Loucy (cell line): ENCODE measurements at regions not wholly inside any gene's neighbourhood (a gene's known extent, or its start where the extent isn't known, plus 50 kb on each side); places are given as distances from the start of the nearest gene placed in this dataset.

ENCODE experiments used
- H2AFZ ChIP-seq: fragments of 200-600 bp; sonication (generic); 2 replicates; pipeline ENCODE4 v1.6.0; 2016; ENCODE audit warnings: antibody characterized with exemption, mild to moderate bottlenecking, low read length, moderate library complexity
- H3F3A ChIP-seq: fragments of 200-600 bp; 2 replicates; pipeline ENCODE4 v1.6.0; 2016; ENCODE audit warnings: antibody characterized with exemption, low read depth, mild to moderate bottlenecking
- H3K27me3 ChIP-seq: fragments of 200-600 bp; sonication (generic); 2 replicates; pipeline ENCODE4 v1.6.1; 2014; ENCODE audit warnings: low read length, mild to moderate bottlenecking; ENCODE audit not compliant: insufficient read depth, poor library complexity, severe bottlenecking
- H3K36me3 ChIP-seq: fragments of 200-600 bp; sonication (generic); 2 replicates; pipeline ENCODE4 v1.6.1; 2016; ENCODE audit warnings: low read length; ENCODE audit not compliant: insufficient read depth
- H3K4me1 ChIP-seq: fragments of 200-600 bp; sonication (generic); 2 replicates; pipeline ENCODE4 v1.5.1; 2014; ENCODE audit warnings: low read length, mild to moderate bottlenecking; ENCODE audit not compliant: insufficient read depth, poor library complexity, severe bottlenecking
- H3K4me2 ChIP-seq: fragments of 200-600 bp; sonication (generic); 2 replicates; pipeline ENCODE4 v1.6.0; 2014; ENCODE audit warnings: antibody characterized with exemption, low read length, low read depth, mild to moderate bottlenecking; ENCODE audit not compliant: poor library complexity, severe bottlenecking
- H3K4me3 ChIP-seq: fragments of 200-600 bp; sonication (generic); 2 replicates; pipeline ENCODE4 v1.5.1; 2014; ENCODE audit warnings: low read length, mild to moderate bottlenecking, mixed read lengths; ENCODE audit not compliant: poor library complexity, severe bottlenecking
- H3K79me2 ChIP-seq: fragments of 200-600 bp; sonication (generic); 2 replicates; pipeline ENCODE4 v1.6.1; 2014; ENCODE audit warnings: low read length; ENCODE audit not compliant: insufficient read depth
- H3K9ac ChIP-seq: fragments of 200-600 bp; sonication (generic); 2 replicates; pipeline ENCODE4 v1.6.0; 2014; ENCODE audit warnings: mild to moderate bottlenecking, low read depth, low read length, moderate library complexity; ENCODE audit not compliant: poor library complexity, severe bottlenecking
- H3K9me2 ChIP-seq: fragments of 200-600 bp; sonication (generic); replicated peaks from 2 replicates; pipeline ENCODE4 v1.6.1; 2016; ENCODE audit warnings: low read depth, low read length, mixed read lengths
- H3K9me3 ChIP-seq: fragments of 200-600 bp; sonication (generic); 2 replicates; pipeline ENCODE4 v1.6.1; 2014; ENCODE audit warnings: mild to moderate bottlenecking, antibody characterized with exemption, low read length, low read depth; ENCODE audit not compliant: insufficient read depth
- H4K20me1 ChIP-seq: fragments of 200-600 bp; sonication (generic); 2 replicates; pipeline ENCODE4 v1.6.0; 2014; ENCODE audit warnings: antibody characterized with exemption, low read length, mild to moderate bottlenecking; ENCODE audit not compliant: insufficient read depth, poor library complexity, severe bottlenecking
- EZH2phosphoT487 ChIP-seq: fragments of 200-600 bp; IDR thresholded peaks from 2 replicates; pipeline ENCODE4 v1.6.1; 2018; ENCODE audit warnings: antibody characterized with exemption, mild to moderate bottlenecking, moderate library complexity, borderline replicate concordance
- TF ChIP-seq, protein P1 (sequence below): fragments of 200-600 bp; sonication (generic); conservative IDR thresholded peaks from 2 replicates; pipeline ENCODE4 v1.5.1; 2014; ENCODE audit warnings: mild to moderate bottlenecking, antibody characterized with exemption, low read length

DNA sequence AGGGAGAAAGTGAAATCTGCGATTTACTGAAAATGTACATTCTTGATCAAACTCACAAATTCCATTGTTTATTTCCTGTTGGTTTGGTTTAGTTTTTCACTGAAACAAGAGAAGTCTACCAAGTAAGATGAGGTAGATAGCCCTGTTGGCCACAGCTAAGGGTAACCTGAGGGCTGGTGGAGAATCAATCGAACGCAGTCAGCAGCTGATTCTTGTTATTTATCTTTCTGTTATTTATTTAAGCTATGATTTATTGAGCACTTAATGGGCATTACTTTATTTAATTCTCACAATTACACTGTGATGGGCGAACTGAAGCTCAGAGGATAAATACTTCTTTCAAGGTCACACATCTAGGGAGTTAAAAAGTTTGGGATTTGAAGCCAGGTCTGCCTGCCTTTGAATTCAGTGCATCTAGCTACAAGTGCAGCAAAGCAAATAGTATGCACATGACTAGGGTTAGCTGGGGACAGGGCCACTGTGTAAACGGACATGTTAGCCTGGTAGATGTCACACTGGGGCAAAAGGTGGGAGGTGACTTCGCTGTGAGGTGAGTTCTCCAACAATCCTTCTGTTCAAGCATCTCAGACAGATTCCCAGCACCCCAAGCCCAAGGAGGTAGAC, 106.5 kb upstream of the GADD45A start:
- H3K4me1 ChIP-seq = no peaks in the 10 kb centered on the region
- no peaks in the 10 kb centered on the region for H3K9me2 ChIP-seq
- H3K9ac ChIP-seq = no peak overlapping the region
- H3F3A ChIP-seq = no peaks in the 10 kb centered on the region
- no peak overlapping the region for H3K4me3 ChIP-seq
- H3K4me2 ChIP-seq = no peak overlapping the region
- TF ChIP-seq, protein P1, sequence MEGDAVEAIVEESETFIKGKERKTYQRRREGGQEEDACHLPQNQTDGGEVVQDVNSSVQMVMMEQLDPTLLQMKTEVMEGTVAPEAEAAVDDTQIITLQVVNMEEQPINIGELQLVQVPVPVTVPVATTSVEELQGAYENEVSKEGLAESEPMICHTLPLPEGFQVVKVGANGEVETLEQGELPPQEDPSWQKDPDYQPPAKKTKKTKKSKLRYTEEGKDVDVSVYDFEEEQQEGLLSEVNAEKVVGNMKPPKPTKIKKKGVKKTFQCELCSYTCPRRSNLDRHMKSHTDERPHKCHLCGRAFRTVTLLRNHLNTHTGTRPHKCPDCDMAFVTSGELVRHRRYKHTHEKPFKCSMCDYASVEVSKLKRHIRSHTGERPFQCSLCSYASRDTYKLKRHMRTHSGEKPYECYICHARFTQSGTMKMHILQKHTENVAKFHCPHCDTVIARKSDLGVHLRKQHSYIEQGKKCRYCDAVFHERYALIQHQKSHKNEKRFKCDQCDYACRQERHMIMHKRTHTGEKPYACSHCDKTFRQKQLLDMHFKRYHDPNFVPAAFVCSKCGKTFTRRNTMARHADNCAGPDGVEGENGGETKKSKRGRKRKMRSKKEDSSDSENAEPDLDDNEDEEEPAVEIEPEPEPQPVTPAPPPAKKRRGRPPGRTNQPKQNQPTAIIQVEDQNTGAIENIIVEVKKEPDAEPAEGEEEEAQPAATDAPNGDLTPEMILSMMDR = no peak
- TF ChIP-seq EZH2phosphoT487 = no peak
- H3K27me3 ChIP-seq = no peaks in the 10 kb centered on the region
- H3K79me2 ChIP-seq = no peaks in the 10 kb centered on the region
- no peak overlapping the region for H2AFZ ChIP-seq
- H4K20me1 ChIP-seq = no peaks in the 10 kb centered on the region
- H3K36me3 ChIP-seq = no peaks in the 10 kb centered on the region
- no peaks in the 10 kb centered on the region for H3K9me3 ChIP-seq

- no peaks in the 10 kb centered on the region for H4K20me1 ChIP-seq
- no peaks in the 10 kb centered on the region for H3K79me2 ChIP-seq
- no peak overlapping the region for H2AFZ ChIP-seq
- no peaks in the 10 kb centered on the region for H3K27me3 ChIP-seq
- no peak overlapping the region for H3K9ac ChIP-seq
- no peaks in the 10 kb centered on the region for H3K4me1 ChIP-seq
- H3K36me3 ChIP-seq = no peaks in the 10 kb centered on the region
- H3K9me3 ChIP-seq = no peaks in the 10 kb centered on the region
- no peak overlapping the region for H3K4me2 ChIP-seq
- H3K9me2 ChIP-seq = no peaks in the 10 kb centered on the region
- TF ChIP-seq, protein P1 = no peak
- H3K4me3 ChIP-seq = no peak overlapping the region
- H3F3A ChIP-seq = no peaks in the 10 kb centered on the region
These were observed 105.2 kb upstream of the GADD45A start for GRCh38 chr1:67579623-67580394.

DNA sequence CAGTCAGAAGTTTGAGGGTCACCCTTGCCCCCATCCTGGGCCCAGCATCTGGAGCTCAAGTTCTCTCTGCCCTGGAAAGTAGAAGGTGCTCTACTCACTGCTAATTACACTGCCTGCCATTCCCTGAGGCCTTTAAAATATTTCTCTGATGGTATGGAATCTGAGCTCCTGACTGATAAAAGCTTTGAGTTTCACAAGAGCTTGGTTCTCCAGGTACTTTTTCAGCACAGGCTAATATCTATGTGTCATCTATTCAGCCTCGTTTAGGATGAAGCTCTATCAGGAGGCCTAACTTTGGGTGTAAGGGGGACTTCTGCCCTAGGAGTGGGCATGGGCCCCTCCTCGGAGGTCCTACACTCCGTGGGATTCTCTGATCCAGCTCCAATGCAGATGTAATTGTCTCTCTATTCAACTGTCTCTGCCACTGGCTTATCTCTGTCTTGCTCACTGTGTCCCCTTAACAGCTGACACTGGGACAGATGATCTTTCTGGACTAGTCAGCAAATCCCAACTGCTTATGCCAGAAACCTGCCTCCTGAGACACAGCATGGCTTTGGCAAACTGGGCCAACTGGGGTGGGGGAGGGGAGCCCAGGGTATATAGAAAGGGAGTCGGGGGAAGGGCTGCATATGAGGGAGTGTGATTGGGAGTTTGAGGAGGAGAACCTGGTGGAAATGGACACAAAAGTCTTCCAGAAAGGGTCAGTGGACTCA, 104.2 kb upstream of the GADD45A start:
- no peaks in the 10 kb centered on the region for H3F3A ChIP-seq

More for the DNA sequence above, 104.2 kb upstream of the GADD45A start:
- Histone ChIP-seq H3K27me3 (no peaks in the 10 kb centered on the region), H2AFZ (no peak overlapping the region), H3K4me1 (no peaks in the 10 kb centered on the region), H3K9me2 (no peaks in the 10 kb centered on the region), H3K4me2 (no peak overlapping the region), H3K9ac (no peak overlapping the region), H3K9me3 (no peaks in the 10 kb centered on the region), H3K4me3 (no peak overlapping the region), H4K20me1 (no peaks in the 10 kb centered on the region), H3K79me2 (no peaks in the 10 kb centered on the region), H3K36me3 (no peaks in the 10 kb centered on the region)
- no peak for TF ChIP-seq EZH2phosphoT487
- TF ChIP-seq, protein P1 = no peak
